HEK293 (cell line): ENCODE measurements at regions not wholly inside any gene's neighbourhood (a gene's known extent, or its start where the extent isn't known, plus 50 kb on each side); places are given as distances from the start of the nearest gene placed in this dataset.

Experiments used
- CTCF ChIA-PET: fragments of 350-600 bp; formaldehyde crosslinking; extraction: SDS; loops from one replicate; lab custom pipeline; 2021; ENCODE audit warnings: antibody characterized with exemption; lab: Yijun Ruan, JAX
- POLR2A ChIA-PET: fragments of 300-600 bp; formaldehyde crosslinking; extraction: SDS; loops from one replicate; lab custom pipeline; 2020; ENCODE audit warnings: antibody characterized with exemption, inconsistent platforms; lab: Yijun Ruan, JAX
- H3K27ac ChIP-seq: fragments of 200-500 bp; sonication (Bioruptor generic); 2 replicates; pipeline ENCODE4 v1.5.1; 2014; ENCODE audit warnings: low read depth, low read length, control low read depth, inconsistent platforms; ENCODE audit errors: extremely low read depth
- H3K36me3 ChIP-seq, 2 experiments: fragments of 200-500 bp in 1 of 2; sonication (Bioruptor generic) in 1 of 2; 1 replicate in 1 of 2; 2 replicates in 1 of 2; pipeline ENCODE4 v1.5.1; 2014 to 2017; ENCODE audit warnings: inconsistent platforms in 2 of 2, low read length in 2 of 2; ENCODE audit not compliant: control insufficient read depth in 2 of 2, insufficient read depth in 1 of 2
- H3K4me1 ChIP-seq: fragments of 200-500 bp; sonication (Bioruptor generic); 2 replicates; pipeline ENCODE4 v1.5.1; 2014; ENCODE audit warnings: mild to moderate bottlenecking, low read length, inconsistent platforms; ENCODE audit not compliant: control insufficient read depth, insufficient read depth
- H3K4me3 ChIP-seq: 2 replicates; pipeline ENCODE4 v1.5.1; 2011; ENCODE audit warnings: low read depth, mild to moderate bottlenecking, control low read depth, low read length, moderate library complexity
- H3K9me3 ChIP-seq: fragments of 200-500 bp; sonication (Bioruptor generic); 2 replicates; pipeline ENCODE4 v1.5.1; 2014; ENCODE audit warnings: low read depth, low read length, inconsistent platforms; ENCODE audit not compliant: control insufficient read depth, insufficient read depth
- FEZF1 ChIP-seq: fragments of 450-650 bp; formaldehyde crosslinking; IDR thresholded peaks from 2 replicates; pipeline ENCODE4 v1.5.1; 2016; ENCODE audit warnings: missing biosample characterization, missing genetic modification characterization
- GFI1B ChIP-seq: fragments of 450-650 bp; formaldehyde crosslinking; IDR thresholded peaks from 2 replicates; pipeline ENCODE4 v1.5.1; 2016; ENCODE audit warnings: missing biosample characterization, missing genetic modification characterization
- HIC1 ChIP-seq: fragments of 450-650 bp; formaldehyde crosslinking; IDR thresholded peaks from 2 replicates; pipeline ENCODE4 v1.5.1; 2016; ENCODE audit warnings: missing biosample characterization, missing genetic modification characterization
- KLF16 ChIP-seq: fragments of 450-650 bp; formaldehyde crosslinking; IDR thresholded peaks from 2 replicates; pipeline ENCODE4 v1.5.1; 2017; ENCODE audit warnings: missing biosample characterization, missing genetic modification characterization
- KLF8 ChIP-seq: fragments of 450-650 bp; formaldehyde crosslinking; IDR thresholded peaks from 2 replicates; pipeline ENCODE4 v1.5.1; 2016; ENCODE audit warnings: missing biosample characterization, missing genetic modification characterization
- PRDM1 ChIP-seq: fragments of 450-650 bp; formaldehyde crosslinking; IDR thresholded peaks from 2 replicates; pipeline ENCODE4; 2016; ENCODE audit warnings: missing biosample characterization, missing genetic modification characterization
- SCRT1 ChIP-seq: fragments of 450-650 bp; formaldehyde crosslinking; IDR thresholded peaks from 2 replicates; pipeline ENCODE4 v1.5.1; 2016; ENCODE audit warnings: missing biosample characterization, missing genetic modification characterization, borderline replicate concordance
- TCF7L2 ChIP-seq: IDR thresholded peaks from 2 replicates; pipeline ENCODE4 v1.6.1; 2011; ENCODE audit warnings: low read depth, mild to moderate bottlenecking, inconsistent platforms, low read length, moderate library complexity, borderline replicate concordance
- YY1 ChIP-seq: fragments of 450-650 bp; formaldehyde crosslinking; IDR thresholded peaks from 2 replicates; pipeline ENCODE4 v1.5.1; 2018; ENCODE audit warnings: missing biosample characterization, missing genetic modification characterization
- ZBTB1 ChIP-seq: fragments of 450-650 bp; formaldehyde crosslinking; IDR thresholded peaks from 2 replicates; pipeline ENCODE4 v1.5.1; 2016; ENCODE audit warnings: missing biosample characterization, missing genetic modification characterization
- ZBTB11 ChIP-seq: fragments of 450-650 bp; formaldehyde crosslinking; conservative IDR thresholded peaks from 2 replicates; pipeline ENCODE4 v1.5.1; 2016; ENCODE audit warnings: low read depth, missing biosample characterization, missing genetic modification characterization
- ZFP69B ChIP-seq: fragments of 450-650 bp; formaldehyde crosslinking; IDR thresholded peaks from 2 replicates; pipeline ENCODE4 v1.5.1; 2016; ENCODE audit warnings: missing biosample characterization, missing genetic modification characterization
- ZNF112 ChIP-seq: fragments of 450-650 bp; formaldehyde crosslinking; IDR thresholded peaks from 2 replicates; pipeline ENCODE4 v1.5.0; 2017; ENCODE audit warnings: missing biosample characterization, missing genetic modification characterization
- ZNF18 ChIP-seq: fragments of 450-650 bp; formaldehyde crosslinking; IDR thresholded peaks from 2 replicates; pipeline ENCODE4 v1.5.1; 2016; ENCODE audit warnings: missing biosample characterization, missing genetic modification characterization
- ZNF19 ChIP-seq: fragments of 450-650 bp; formaldehyde crosslinking; IDR thresholded peaks from 2 replicates; pipeline ENCODE4; 2016; ENCODE audit warnings: missing biosample characterization, missing genetic modification characterization, low read depth
- ZNF23 ChIP-seq: fragments of 450-650 bp; formaldehyde crosslinking; IDR thresholded peaks from 2 replicates; pipeline ENCODE4 v1.5.1; 2016; ENCODE audit warnings: missing biosample characterization, missing genetic modification characterization, borderline replicate concordance
- ZNF24 ChIP-seq: fragments of 450-650 bp; formaldehyde crosslinking; IDR thresholded peaks from 2 replicates; pipeline ENCODE4 v1.5.1; 2016; ENCODE audit warnings: missing biosample characterization, missing genetic modification characterization
- ZNF280D ChIP-seq: fragments of 450-650 bp; formaldehyde crosslinking; IDR thresholded peaks from 2 replicates; pipeline ENCODE4 v1.5.1; 2016; ENCODE audit warnings: missing biosample characterization, missing genetic modification characterization
- ZNF311 ChIP-seq: fragments of 450-650 bp; formaldehyde crosslinking; IDR thresholded peaks from 2 replicates; pipeline ENCODE4 v1.5.1; 2017; ENCODE audit warnings: missing biosample characterization, missing genetic modification characterization, borderline replicate concordance
- ZNF354C ChIP-seq: fragments of 450-650 bp; formaldehyde crosslinking; IDR thresholded peaks from 2 replicates; pipeline ENCODE4 v1.5.1; 2016; ENCODE audit warnings: missing biosample characterization, missing genetic modification characterization, low read depth, borderline replicate concordance
- ZNF621 ChIP-seq: fragments of 450-650 bp; formaldehyde crosslinking; IDR thresholded peaks from 2 replicates; pipeline ENCODE4 v1.5.1; 2017; ENCODE audit warnings: missing biosample characterization, missing genetic modification characterization
- ZNF624 ChIP-seq: fragments of 450-650 bp; formaldehyde crosslinking; IDR thresholded peaks from 2 replicates; pipeline ENCODE4 v1.5.1; 2017; ENCODE audit warnings: missing biosample characterization, missing genetic modification characterization
- ZNF629 ChIP-seq: fragments of 450-650 bp; formaldehyde crosslinking; IDR thresholded peaks from 2 replicates; pipeline ENCODE4 v1.5.1; 2017; ENCODE audit warnings: missing biosample characterization, missing genetic modification characterization
- ZNF639 ChIP-seq: fragments of 450-650 bp; formaldehyde crosslinking; IDR thresholded peaks from 2 replicates; pipeline ENCODE4 v1.5.1; 2016; ENCODE audit warnings: missing biosample characterization, missing genetic modification characterization
- ZNF777 ChIP-seq: fragments of 450-650 bp; formaldehyde crosslinking; IDR thresholded peaks from 2 replicates; pipeline ENCODE4 v1.5.1; 2017; ENCODE audit warnings: missing biosample characterization, missing genetic modification characterization, borderline replicate concordance
- ZNF843 ChIP-seq: fragments of 450-650 bp; formaldehyde crosslinking; IDR thresholded peaks from 2 replicates; pipeline ENCODE4 v1.5.1; 2016; ENCODE audit warnings: missing biosample characterization, missing genetic modification characterization

- TF ChIP-seq ZBTB1 (tag by site-specific recombination) (no peak), ZNF624 (tag by site-specific recombination) (no peak), PRDM1 (no peak), KLF16 (tag by site-specific recombination) (no peak), ZNF280D (tag by site-specific recombination) (no peak), ZNF112 (tag by site-specific recombination) (no peak), ZNF18 (tag by site-specific recombination) (no peak), SCRT1 (no peak)
Observed at GRCh38 chr16:52296076-52296475, 250.9 kb downstream of the TOX3 start (continued).

- TF ChIP-seq ZNF621 (tag by site-specific recombination) (no peak), KLF8 (tag by site-specific recombination) (no peak), ZNF24 (no peak), ZNF639 (no peak), TCF7L2 (no peak), ZNF23 (no peak), SCRT1 (no peak), FEZF1 (tag by site-specific recombination) (no peak), YY1 (tag by site-specific recombination) (no peak), ZNF777 (no peak), ZNF629 (tag by site-specific recombination) (no peak), ZNF311 (tag by site-specific recombination) (no peak), GFI1B (tag by site-specific recombination) (no peak), ZFP69B (tag by site-specific recombination) (no peak), ZNF19 (no peak), ZBTB11 (tag by site-specific recombination) (no peak), ZNF843 (tag by site-specific recombination) (no peak), ZNF354C (tag by site-specific recombination) (no peak), HIC1 (tag by site-specific recombination) (no peak)
- ChIA-PET POLR2A (no interaction called here), CTCF (interaction anchor here (1.1 kb wide), 1 partner anchor 12 kb away, joined by 4 read pairs; no protein-coding TSS in a partner anchor)
- no peaks in the 10 kb centered on the region for H3K9me3 ChIP-seq
- H3K36me3 ChIP-seq: no peaks in the 10 kb centered on the region
- H3K4me3 ChIP-seq: no peak overlapping the region
- H3K4me1 ChIP-seq: no peaks in the 10 kb centered on the region
- no peak overlapping the region for H3K27ac ChIP-seq
Observed at GRCh38 chr16:52294660-52295059, 252.3 kb downstream of the TOX3 start.
